GM13977 (cell line): ENCODE measurements at regions not wholly inside any gene's neighbourhood (a gene's known extent, or its start where the extent isn't known, plus 50 kb on each side); places are given as distances from the start of the nearest gene placed in this dataset.

Source experiments
- DNase-seq: peaks from one replicate; pipeline ENCODE4 v3.0.0; 2012; ENCODE audit warnings: low spot score
- in situ Hi-C: fragments of 300-500 bp; cut with MboI; formaldehyde crosslinking; loops from one replicate; pipeline ENCODE4 v1.12.0; 2022; ENCODE audit warnings: low sequenced_read_pairs, low pct_unique_long_range_greater_than_20kb, mixed read lengths, inconsistent platforms; ENCODE audit not compliant: unreplicated experiment
- TF ChIP-seq, protein P1 (sequence below): IDR thresholded peaks from 2 replicates; pipeline ENCODE4 v1.5.1; 2012; ENCODE audit warnings: mild to moderate bottlenecking, control low read depth; ENCODE audit not compliant: insufficient read depth; ENCODE audit errors: extremely low read depth, missing control alignments

DNA sequence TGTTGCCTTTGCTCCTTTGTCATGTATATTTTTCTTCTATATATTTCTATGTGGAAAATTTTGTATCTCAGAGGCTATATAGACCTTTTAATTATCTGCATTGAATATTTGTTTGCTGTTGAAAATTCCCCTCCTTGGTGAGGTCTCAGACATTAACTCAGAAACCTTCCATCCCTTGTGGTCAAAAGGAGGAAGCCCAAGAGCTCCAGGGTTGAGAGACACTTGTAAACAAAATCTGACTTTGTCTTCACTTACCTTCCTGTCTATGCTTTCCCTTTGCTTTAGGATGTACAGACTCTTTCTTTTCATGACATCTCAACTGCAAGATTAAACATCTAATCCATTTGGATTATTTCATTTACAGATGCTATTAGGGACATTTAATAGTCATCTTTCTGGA is 157.5 kb downstream of the PCDH20 start:
- TF ChIP-seq, protein P1, sequence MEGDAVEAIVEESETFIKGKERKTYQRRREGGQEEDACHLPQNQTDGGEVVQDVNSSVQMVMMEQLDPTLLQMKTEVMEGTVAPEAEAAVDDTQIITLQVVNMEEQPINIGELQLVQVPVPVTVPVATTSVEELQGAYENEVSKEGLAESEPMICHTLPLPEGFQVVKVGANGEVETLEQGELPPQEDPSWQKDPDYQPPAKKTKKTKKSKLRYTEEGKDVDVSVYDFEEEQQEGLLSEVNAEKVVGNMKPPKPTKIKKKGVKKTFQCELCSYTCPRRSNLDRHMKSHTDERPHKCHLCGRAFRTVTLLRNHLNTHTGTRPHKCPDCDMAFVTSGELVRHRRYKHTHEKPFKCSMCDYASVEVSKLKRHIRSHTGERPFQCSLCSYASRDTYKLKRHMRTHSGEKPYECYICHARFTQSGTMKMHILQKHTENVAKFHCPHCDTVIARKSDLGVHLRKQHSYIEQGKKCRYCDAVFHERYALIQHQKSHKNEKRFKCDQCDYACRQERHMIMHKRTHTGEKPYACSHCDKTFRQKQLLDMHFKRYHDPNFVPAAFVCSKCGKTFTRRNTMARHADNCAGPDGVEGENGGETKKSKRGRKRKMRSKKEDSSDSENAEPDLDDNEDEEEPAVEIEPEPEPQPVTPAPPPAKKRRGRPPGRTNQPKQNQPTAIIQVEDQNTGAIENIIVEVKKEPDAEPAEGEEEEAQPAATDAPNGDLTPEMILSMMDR = no peak
- DNase-seq = no peak
- in situ Hi-C loops = no loop called here

DNA sequence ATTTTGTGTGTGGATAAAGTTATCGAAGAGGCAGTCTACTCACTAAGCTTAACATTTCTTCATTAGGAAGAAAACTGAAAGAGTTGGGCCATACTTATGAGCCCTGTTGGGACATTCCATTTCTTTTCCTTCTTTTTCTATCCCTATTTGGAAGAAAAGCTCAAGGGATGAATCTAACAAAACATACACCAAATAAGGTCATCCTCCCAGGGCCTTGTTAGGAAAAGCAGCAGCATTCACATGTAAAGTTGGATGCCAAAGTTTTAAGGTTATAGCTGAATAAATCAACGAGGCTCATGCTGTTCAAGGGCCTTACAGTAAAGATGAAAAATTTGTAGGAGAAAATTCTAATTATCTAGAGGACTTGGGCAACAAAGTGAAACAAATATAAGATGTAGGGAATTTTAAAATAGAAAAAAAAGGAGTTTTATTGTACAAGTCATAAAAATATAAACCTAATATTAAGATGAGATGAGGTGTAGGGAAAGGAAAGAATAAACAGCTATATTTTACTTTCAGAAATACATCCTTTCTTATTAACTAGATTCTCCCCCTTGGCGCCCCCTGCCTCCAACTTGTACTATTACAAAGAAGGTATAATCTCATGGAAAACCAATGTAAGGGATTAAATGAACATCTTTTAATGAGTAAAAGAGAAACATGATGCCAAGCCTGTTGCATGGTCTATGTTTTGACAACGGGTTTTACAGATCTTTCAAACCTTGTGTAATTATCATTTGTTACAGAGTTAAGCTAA is 160.4 kb downstream of the PCDH20 start:
- in situ Hi-C loops = no loop called here
- TF ChIP-seq, protein P1 = no peak
- no peak for DNase-seq

DNA sequence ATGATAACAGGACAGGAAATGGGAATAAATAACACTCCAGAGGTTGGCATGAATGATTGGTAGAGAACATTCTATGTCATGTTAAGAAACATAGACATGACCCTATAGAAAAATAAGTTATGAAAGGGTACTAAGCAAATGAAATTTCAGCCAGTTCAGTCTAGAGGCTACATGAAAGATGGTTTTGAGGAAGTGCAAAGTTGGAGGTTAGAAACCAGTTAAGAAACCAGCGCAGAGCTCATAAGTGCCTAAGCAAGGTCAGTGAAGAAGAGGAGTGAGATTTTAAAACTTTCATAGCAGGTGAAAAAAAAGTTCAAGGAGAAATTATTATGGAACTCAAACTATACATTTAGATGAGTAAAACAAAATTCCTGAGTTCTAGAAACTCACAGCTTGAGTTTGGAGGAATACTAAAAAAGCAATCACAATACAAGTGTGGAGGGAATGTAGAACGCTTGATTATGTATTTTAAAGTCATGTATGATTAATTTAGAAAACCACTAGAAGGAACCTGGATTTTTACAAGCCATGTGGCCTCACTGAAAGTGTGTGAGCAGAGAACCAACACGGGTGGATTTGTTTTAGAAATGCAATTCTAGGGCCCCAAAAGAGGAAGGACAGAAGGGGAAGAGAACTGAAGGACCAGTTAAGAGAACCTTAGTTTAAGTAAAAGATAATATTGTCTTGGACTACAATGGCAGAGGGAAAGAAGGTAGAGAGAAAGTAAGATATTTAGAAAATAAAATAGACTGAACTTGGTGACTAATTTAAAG is 162.4 kb downstream of the PCDH20 start:
- peak; percentile 5 for DNase-seq
- in situ Hi-C loops = no loop called here
- TF ChIP-seq, protein P1 = no peak

DNA sequence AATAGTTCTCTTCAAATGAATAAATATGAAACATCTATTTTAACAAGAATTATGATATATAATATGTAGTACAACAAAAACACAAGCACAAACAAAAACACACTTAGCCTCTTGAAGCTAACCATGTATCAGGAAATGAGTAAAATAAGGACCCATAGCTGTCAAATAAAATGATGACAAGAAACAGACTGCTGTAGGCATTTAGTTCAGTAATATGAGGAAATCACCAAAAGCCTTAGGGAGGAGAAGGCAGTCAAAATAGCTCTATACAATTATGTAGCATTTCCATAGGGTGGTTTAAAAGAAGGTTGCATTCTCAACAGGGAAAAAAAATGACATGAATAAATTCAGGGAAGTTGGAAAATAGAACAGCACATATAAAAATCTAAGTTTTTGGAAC is 163.4 kb downstream of the PCDH20 start:
- no peak for DNase-seq
- TF ChIP-seq, protein P1 = no peak
- in situ Hi-C loops = no loop called here

DNA sequence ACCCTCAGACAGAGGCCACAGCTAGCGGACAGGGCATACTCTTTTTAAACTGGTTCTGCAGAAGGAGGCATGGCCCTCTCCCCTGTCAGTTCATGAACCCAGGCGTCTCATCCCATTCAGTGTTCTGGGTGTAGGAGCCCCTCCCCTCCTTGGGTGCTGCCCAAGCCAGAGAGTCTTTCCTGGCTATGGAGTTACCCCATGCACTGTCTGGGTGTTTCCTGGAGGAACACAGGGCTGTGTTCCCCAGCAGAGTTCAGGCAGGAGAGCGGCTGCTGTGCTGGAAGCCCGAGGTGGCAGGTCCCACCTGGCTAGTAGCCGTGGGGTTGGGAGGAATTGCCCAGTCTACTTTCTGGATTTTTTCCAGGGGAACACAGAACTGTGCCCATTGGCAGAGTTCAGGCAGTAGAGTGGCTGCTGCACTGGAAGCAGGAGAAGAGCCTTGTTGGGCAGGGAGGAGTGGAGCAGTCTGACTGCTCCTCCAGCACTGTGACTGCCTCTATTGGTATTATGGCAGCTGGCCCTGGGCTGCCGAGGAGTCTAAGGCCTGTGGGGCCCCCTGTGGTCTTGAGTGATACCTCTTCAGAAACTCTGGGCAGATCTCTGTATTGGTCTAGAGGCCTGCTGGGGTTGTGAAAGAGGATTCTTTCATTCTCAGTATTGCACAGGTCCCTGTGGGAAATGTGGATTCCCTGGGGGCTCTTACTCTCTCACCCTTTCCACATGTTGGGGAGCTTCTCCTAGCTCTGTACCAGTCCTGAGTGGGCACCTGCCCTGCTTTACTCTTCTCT is 168.3 kb downstream of the PCDH20 start:
- TF ChIP-seq, protein P1 = no peak
- peak; percentile 7 for DNase-seq
- in situ Hi-C loops = no loop called here

DNA sequence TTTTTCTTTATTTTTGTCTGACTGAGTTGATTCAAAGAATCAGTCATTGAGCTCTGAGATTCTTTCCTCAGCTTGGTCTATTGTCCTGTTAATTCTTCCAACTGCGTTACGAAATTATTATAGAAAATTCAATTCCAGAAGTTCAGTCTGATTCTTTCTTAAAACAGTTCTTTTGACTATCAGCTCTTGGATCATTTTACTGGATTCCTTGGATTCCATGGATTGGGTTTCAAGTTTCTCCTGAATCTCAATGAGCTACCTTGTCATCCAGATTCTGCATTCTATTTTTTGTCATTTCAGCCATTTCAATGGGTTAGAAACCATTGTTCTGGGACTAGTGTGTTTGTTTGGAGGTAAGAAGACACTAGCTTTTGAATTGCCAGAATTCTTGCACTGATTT is 169.3 kb downstream of the PCDH20 start:
- no peak for DNase-seq
- TF ChIP-seq, protein P1 = no peak
- in situ Hi-C loops = no loop called here
